HK-2 (cell line): ENCODE measurements at regions not wholly inside any gene's neighbourhood (a gene's known extent, or its start where the extent isn't known, plus 50 kb on each side); places are given as distances from the start of the nearest gene placed in this dataset.

ENCODE experiments used
- DNase-seq: peaks from one replicate; pipeline ENCODE4 v3.0.0-alpha.2; 2018; ENCODE audit not compliant: unreplicated experiment

DNA sequence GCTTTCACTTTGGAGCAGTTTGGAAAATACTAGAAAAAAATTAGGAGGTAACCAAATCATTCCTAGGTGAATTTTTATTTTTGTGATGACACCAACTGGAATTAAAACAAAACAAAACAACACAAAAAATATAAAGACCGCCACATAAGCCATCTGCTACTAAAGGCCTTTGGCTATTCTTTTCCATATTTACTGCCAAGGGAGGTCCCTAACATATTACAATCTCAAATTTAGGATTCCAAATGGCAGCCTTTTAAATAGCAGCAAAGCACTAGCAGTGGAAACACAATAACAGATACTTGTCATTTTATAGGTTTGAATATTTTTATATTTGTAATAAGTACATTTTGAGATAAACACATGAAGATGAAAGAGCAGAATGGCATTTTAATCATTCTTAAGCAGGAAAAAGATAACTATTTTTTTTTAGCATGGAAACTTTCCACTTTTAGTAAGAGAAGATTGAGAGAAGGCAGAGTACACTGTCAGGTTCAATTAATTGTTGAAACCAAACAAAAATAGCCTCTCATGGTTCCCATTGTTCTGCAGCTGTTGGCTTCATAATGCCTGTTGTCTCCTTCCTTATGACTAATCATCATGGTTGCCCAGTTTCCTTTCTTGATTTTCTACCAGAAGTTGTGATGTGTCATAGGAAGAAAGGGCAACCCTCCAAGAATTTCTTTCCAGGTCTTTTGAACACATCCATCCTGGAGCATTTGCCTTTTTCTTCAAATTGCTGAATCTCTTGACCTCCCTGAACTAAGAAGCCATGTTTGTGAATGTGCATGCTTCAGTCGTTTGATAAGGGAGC is 219.0 kb upstream of the EMCN start:
- no peak for DNase-seq

DNA sequence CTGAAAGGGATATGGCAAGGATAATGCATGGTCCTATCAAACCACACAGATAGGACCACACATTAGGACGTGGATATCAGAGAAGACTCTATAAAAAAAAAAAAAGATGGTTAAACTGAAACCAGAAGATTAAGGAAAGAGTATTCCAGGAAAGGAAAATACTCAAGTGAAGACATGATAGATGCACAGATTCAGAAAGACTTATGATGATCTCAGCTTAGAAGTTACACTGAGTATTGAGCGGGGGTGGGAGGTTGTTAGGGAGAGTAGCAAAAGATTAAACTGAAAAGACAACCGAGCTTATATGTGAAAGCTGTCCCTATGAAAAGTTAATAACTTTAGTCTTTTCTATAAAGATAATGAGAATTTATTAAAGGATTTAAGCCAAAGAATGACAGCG is 211.0 kb upstream of the EMCN start:
- DNase-seq: no peak

DNA sequence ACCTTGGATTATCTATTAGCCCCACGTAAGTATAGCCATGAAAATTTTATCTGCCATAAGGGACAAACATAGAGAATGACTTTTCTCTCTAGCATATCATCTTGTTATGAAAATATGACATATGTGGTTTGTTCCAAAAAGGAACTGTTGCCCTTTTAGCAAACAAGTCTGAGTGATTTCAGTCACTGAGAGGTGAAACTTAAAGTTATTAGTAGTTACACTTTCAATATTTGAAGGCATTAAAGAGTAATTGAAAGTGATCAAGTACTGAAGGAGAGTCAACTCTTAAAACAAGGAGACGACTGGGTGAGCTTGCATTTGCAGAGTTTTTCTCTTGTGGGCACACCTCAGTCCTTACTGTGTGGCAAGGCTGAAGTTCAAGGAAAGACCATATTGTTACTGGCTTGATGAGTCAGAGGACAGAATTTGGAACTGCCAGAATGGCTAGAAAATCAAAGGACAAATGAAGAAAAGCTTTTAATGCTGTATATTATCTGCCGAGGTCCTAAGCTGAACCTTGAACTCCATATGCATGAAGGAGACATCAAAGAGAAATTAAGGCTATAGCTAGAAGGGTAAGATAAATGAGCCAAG is 205.1 kb upstream of the EMCN start:
- DNase-seq: no peak

DNA sequence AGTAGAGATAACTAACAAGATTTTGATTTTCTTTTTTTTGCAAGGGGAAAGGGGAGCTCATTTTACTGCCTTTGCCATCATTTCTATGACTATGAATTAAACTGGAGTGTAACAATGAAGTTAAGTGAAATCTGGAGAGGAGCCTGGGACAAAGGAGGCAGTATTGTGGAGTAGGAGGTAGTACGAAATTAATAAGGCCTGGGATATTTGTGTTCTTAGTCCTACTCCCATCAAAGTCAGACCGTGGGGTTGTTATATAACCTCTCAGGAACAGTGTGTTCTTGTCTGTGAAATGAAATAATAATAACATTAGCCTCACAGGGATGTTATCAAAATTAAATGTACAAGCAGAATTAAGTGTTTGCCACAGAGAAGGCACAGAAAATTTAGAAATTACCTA is 204.3 kb upstream of the EMCN start:
- DNase-seq: no peak

DNA sequence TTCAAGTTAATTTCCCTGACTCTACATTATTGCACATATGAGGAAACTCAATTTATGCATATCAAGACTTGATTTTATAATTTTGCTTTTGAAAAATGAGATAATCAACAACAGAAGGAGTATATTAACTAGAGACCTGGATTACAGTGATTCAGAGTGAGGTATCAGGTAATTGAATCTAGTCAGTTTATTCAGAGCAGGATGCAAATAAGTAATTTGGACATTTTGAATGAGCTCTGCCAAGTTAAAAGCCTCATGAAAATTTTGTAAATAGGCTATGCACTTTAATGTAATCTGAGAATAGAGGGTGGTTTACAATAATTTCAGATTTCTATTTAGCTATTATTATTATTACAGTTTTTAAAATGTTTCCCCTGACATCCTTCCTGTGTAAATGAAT is 203.7 kb upstream of the EMCN start:
- no peak for DNase-seq

DNA sequence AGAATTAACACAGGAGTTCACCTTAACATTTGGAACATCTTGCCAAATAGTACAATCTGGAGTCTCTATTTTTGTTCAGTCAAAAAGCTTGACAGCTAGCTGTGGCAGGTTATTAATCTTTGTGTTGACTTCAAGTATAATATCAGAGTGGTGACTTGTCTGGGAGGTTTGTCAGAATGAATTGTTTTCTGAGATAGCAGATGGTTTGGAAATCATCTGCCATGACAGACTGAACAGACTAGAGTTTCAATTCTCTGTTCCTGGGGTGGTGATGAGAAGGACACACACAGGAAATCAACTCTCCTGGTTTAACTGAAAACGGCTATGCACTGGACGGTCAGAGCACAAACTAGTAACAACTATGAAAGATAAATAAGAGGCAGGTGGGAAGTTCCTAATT is 203.3 kb upstream of the EMCN start:
- DNase-seq: no peak

DNA sequence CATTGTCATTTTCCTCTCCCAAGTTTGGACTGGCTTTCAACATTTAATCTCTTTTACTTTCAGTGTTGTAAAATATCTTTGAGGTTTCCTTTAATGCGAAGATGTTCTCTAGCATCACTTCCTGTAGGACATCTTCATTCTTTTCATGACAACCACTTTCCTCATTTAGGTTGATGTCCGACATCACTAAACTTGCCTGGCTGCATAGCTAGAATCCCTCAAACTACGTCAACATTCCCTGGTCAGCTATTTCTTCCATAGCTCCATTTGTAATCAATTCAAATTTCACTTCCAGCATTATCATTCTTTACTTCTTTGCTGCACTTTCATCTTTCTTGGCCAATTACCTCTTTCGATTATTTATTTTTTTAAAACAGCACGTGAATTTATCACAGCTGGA is 198.6 kb upstream of the EMCN start:
- DNase-seq: no peak

DNA sequence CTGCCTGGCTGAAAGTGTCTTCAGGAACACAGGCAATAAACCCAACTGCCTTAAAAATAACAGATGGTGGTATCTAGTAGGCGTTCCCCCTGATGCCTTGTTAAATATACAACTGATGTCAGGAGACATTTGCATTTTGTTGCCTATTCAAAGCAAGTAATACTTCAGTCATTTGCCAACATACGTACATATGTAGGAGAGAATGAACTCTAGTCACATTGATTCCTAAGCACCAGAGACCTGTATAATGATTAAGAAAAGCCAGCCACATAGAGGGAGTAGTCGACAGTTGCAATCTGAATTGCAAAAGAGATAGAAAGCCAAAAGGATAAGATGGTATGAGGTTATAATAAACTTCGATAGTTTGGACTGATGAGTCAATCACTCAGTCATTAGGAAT is 191.0 kb upstream of the EMCN start:
- DNase-seq: no peak

DNA sequence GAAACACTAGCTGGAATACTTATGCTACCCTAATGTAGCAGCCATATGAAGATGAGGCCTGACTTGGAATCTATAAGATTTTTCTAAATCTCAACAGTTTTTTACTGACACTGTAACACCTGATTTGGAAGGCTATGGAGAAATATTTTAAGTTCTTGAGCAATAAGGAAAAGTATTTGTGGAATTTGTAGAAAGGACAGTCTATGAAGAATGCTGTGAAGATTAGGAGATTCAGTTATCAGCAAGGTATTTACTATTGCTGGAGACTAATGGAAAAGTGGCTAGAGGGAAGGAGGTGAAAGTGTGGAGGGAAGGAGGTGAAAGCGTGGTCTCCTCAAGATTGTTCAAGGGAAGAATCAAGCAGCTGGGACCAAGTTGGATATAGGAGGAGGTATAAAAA is 190.0 kb upstream of the EMCN start:
- no peak for DNase-seq

DNA sequence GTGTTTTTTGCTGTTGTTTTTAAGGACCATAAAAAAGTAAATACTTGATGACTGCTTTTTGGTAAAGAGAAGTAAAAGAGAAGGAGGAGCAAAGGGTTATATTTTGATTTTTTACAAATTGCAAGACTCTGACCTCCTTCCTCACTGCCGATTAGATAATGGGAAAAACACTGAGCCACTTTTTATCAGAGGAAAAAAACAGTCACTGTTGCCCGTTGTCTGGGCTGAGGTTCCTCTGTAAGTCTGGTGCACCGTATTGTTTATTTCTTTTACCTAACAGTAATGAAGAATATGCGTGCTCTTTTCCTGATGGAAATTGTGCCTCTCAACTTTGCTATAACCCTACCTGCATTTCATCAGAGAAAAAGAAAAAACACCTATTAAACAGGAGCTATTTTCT is 178.7 kb upstream of the EMCN start:
- DNase-seq: no peak

DNA sequence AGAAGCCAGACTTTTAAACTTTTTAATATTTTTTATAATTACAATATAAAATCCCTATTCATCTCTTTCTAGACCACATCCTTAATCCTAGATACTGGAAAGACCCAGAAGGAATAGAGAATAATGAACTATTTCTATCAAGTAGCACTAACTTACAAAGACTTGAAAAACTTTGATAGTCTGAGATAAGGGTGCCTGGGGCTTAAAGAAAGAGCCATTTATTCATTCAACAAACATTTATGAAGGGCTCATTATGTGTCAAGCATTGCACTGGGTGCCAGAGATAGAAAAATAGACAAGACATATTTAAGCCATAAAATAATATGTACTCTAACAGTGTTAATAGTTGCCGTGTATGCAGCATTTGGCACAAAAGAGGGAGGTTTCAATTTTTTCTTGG is 178.0 kb upstream of the EMCN start:
- DNase-seq: no peak

DNA sequence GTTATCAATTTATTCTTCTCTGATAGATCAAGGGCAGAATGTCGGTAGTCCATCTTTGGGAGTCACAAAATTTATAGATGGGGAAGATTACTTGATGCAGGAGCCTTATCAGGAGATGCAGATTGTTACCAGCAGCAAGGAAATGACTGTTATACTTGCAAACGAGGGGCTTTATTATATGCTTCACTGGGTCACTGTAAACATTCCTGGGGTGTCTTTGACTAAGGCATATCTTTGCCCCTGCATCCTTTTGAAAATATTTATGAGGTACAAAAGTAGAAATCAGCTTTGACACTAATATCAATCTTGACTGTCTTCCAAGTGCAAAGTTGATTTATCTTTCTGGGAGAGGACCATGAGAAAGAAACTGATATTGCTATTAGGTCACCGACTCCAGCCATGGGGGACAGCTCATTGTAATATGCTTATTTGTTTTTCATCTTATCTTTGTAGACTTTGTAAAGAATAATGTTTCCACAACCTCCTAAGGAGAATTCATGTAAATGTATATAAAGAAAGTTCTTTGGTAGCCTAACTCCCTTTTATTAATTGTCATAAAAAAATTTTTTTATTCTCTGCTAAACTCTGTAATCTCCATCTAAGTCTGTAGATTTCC is 177.3 kb upstream of the EMCN start:
- DNase-seq: no peak

DNA sequence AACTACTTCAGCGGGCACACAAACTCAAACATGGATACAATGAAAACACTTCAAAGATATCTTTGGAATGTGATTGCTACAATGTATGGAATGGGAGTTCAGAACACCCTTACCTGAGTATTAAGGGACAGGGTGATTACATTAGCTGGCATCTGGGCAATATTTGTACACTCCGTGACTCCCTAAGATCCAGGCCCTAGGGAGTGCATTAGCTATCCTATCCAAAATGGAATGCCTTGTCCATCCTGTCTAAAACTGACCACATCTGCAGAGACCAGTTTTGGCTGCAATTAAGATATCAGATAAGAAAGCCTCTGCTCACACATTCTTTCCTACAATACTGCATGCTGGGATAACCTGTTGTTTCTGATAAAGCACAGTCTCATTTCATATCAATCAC is 176.6 kb upstream of the EMCN start:
- DNase-seq: no peak

DNA sequence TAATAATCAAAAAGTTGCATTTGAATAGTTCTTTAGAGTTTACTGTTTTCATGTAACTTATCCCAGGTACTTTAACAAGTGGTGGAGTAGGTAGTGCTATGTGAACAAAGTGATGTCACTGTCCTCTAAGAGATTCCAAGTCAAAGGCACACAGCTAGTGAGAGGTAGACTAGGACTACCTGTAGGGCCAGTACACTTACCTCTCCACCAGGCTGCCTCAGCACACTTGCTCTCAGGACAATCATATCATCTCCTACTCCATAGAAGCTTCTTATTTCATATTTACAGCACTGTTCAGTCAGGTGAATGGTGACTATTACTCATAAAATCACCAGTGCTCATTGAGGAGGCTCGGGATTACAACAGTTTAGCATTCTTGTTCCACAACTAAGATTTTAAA is 173.0 kb upstream of the EMCN start:
- DNase-seq: no peak

DNA sequence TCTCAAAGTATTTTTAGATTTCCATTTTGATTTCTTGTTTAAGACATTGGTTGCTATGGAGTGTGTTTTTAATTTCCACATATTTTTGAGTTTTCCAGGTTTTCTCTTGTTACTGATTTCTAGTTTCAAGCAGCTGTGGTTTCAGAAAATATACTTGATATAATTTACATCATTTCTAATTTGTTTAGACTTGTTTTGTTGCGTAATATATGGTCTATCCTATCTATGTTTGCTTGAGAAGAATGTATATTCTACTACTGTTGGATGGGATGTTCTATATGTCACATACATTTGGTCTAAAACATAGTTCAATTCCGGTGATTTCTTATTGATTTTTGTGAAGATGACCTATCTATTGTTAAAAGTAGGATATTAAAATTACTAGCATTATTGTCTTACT is 170.5 kb upstream of the EMCN start:
- DNase-seq: no peak

DNA sequence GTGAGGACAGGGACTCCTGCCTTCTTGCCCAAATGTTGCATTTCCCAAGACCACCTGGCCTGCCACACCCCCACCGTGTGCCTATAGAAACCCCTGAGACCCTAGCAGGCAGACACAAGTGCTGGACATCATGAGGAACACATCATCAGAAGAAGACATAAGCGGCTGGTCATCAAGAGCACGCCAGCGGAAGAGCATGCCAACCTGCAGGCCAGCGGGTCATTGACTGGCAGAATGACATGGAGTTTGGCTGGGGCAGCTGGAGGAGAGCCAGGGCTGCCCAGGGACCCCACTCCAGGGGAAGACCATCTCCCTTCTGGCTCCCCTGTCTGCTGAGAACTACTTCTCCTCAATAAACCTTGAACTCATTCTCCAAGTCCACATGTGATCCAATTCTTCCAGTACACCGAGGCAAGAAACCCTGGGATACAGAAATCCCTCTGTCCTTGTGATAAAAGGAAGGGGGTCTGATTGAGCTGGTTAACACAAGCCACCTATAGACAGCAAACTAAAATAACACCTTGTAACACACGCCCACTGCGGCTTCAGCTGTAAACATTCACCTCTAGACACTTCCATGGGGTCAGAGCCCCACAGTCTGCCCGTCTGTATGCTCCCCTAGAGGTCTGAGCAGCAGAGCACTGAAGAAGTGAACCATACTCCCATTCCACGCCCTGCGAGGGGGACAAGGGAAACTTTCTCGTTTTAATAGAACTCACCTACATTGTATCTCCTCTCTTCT is 164.8 kb upstream of the EMCN start:
- no peak for DNase-seq

DNA sequence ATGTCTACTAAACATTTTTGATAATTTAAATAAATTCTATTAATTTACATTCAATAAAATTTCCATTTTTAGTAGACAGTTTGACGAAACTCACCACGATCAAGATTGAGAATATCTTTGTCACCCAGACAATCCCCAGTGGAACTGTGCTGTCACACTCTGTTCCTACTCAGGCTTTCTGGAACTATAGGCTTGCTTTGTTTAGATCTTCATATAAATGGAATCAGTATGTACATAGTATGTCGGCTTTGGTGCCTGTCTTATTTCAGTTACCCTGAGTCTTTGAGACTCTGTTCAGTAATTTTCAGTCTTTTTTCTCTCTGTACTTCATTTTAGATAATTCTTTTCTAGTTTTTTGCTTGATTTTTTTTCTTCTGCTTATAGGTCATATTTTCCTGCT is 163.5 kb upstream of the EMCN start:
- no peak for DNase-seq

DNA sequence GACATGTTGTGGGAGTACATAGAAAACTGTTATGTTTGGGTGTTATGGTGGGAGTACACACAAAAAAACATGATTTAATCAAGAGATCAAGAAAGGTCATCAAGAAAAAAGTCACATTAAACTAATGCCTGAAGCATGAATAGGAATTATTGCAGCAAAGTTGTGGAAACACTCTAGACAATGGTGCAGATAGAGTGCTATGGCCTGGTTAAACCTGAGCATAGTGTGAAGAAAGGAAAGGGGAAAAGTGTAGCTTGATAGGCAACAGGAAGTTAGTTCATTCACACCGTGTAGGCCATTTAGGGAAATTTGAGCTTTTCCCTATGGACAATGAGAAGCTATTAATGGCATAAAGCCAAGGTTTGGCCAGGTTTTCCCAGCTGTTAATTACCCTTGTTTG is 162.1 kb upstream of the EMCN start:
- no peak for DNase-seq

DNA sequence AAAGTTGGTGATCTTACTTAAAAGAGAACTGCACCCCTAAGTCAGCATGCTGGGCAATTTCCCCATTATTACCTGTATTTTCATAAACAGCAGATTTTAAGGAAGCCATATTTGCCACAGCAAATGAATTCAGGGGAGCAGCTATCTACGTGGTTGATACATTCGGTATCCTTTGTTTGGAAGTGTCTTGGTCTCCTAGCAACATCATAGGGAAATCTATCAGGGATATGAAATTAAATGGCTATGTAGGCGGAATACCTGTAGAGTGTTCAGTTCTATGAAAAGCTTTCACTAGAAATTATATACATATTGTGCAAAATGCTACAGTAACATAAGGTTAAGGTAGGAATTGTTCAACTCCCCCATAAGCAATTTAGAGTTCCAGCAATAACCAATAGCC is 157.2 kb upstream of the EMCN start:
- DNase-seq: no peak

DNA sequence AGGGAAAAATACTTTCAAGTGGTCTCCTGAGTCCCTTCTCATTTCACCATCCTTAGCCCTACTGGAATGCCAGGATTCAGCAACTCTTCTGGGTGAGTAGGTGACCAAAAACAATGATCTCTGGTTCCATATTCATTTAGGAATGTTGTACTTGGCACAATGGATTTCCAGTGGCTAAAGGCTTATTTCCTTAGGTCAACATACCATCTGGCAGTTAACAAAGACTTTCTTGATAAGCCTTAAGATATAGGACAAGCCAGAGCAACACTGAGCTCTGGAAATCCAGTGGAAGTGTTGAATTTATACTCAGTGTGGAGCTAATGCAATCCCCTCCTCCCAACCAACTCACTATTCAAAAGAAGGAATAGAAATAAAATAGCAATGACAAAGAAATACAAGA is 139.4 kb upstream of the EMCN start:
- DNase-seq: no peak

DNA sequence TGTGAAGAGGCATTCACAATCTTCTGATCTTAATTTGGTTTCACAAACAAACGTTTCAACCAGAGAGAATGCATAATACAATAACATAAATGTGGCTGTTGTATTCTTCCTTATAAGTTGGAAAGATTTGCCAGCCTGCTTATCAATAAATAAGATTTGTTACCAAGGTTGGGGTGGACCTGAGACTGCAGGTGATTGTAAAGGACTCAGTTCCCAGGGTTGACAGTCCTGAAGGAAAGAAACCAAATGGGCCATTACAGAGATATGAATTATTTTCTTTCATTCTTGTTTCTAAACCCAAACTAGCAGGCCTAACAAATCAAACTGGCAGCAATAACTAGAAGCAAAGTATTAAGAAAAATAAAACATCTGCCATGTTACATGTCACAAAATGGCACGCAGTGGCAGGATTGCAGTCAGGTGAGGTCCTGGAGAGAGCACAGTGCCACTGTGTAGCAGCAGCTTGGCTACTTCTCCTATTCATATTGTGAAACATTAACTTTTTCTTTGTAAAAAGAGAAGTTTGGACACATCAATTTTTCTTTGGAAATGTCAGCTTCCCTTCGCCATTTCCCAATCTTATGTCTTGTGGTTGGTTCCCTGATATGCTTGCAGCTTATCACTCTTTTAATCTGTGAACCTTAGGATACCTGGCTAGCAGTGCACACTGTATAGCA is 133.8 kb upstream of the EMCN start:
- DNase-seq: no peak

DNA sequence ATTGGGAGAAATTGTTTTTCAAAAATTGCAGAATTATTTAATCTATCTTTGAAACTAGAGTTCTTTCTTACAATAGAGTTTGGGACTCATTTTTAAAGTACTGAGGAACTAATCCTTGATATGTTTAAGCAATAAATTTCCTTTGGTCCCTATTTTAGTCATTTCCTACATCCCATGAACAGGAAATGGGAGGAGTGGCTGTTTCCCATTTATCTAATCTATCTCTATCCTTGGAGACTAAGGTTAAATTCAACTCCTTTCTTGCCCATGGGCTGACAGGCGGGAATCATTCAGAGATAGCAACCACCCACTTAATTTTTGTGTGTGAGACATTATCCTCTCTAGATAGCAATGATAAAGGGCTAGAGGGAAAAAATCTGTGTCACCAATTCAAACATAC is 131.6 kb upstream of the EMCN start:
- no peak for DNase-seq
